ENCODE measurements at regions not wholly inside any gene's neighbourhood (a gene's known extent, or its start where the extent isn't known, plus 50 kb on each side); places are given as distances from the start of the nearest gene placed in this dataset.
"Not testable (repeated sequence)": the region's sequence is repeated elsewhere in the genome, so short reads cannot be mapped to it uniquely, and the experiment has no call there.

DNA sequence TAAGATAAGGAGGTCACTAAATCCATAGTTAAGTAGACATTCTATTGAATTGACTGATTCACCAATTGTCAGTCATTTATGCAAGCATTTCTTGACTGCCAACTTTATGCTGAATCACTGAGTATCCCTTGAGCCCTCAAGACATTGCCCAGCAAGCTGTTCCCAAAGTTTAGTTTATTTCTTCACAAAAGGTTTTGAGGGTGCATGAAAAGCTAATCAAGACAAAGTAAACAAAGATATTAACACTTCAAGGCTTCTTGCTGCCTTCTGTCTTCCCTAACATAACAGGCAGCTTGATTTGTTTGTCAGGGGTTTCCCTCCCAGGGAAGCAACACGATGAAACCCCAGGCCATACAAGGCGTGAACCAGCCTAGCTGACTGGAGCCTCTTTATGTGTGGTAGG is 374.4 kb downstream of the SPRY2 start:
- DNase-seq, result no peak

DNA sequence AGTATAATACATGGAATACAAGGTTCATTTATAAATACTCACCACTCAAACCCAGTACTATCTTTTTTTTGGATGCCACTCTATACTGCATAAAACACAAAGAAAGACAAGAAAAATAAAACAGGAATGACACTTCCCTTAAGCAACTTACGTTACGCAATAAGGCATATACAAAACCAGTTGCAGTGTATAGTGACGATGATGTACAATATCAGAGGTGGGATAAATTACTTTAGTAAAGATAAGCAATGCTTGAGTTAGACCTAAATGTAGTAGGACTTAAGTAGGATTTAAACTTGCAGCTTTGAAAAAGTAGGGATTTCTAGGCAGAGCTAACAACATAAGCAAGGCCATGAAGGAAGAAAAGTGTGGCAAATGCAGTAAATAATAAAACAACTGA is 374.9 kb downstream of the SPRY2 start:
- DNase-seq, result peak; percentile 11

DNA sequence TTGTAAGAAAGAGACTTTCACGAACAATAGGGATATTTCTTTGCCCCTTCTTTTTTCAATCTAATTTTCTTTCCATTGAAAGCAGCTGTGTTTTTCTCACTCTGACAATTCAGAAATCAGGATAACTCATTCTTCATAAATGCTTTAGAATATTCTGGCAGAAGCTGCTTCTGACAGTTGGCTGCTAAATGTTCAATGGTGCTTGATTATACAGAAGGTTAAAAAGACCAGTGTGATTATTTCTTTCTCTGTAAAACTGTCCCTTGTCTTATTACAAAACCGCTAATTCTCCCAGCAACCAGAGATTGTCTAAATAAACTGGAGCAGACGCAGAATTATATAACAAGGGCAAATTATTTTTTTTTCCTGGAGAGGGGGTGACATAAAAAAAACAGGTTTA is 394.4 kb downstream of the SPRY2 start:
- no peak for DNase-seq

DNA sequence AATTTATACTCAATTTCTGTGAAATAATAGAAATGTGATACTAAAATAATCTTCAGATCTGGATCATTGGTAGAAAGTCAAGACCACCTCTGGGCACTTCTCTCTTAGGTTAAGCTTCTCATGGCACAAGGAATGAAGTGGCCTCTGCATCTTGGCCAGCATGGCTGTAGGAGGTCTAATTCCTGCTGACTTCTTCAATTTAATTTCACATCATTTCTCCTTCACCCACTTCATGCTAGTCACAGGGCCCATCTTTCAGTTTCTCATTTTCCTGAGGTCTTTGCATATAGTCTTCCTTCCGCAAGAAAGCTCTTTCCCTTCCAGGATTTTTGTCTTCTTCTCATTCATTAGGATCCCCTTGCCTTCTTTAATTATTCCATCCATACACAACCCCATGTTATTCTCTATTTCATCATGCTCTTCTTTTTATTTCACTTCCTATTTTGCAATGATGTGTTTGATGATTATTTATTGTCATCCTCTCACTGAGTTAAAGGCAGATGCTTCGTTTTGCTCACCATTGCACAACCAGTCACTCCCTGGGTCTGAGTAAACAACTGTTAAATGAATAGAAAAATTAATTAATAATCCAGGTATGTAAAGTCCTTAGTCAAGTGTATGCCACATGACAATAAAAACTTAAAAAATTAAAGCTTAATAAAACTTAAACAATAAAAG is 397.4 kb downstream of the SPRY2 start:
- DNase-seq, result peak; percentile 7

- DNase-seq, result no peak
Observed at GRCh38 chr13:79941752-79942151, 399.2 kb downstream of the SPRY2 start.

DNA sequence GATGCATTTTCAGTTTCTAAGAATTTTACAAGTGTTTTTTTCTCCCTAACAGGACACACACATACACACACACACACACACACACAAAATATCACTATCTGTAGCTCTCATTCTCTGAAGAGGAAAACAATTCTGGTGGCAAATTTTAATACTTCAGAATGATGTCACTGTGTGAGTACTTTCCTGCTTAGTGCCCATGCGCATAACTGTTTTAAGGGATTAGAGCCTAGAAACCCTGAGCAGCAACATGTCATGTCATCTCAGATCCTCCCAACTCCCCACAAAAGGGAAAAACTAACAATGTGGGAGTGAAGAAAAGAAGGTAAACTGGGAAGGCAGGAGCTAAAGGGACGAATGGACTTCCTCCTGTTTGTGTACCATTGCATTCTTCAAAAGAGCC is 401.2 kb downstream of the SPRY2 start:
- DNase-seq, result no peak

DNA sequence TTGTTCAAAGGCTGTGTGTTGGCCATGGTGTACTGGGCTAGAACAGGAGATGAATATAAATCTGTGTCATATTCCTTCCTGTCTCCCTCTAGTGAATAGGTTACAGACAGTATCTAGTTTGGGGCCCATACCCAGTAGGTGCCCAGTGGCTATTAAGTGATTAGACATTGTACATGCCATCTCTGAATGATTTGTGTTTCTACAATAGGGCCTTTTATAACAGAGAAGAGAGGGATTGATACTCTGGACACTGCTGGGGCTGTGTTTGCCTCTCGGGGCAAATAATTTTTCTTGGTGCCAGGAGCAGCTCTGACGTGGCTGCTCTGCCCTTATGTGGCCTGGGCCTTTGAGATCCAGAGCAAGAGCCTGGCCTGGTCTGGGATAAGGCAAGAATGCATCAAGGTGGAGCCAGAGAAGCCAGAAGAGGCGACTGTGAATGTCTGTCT is 403.1 kb downstream of the SPRY2 start:
- no peak for DNase-seq

GRCh38 chr13:79937311-79937710 is 403.6 kb downstream of the SPRY2 start:
- no peak for DNase-seq

DNA sequence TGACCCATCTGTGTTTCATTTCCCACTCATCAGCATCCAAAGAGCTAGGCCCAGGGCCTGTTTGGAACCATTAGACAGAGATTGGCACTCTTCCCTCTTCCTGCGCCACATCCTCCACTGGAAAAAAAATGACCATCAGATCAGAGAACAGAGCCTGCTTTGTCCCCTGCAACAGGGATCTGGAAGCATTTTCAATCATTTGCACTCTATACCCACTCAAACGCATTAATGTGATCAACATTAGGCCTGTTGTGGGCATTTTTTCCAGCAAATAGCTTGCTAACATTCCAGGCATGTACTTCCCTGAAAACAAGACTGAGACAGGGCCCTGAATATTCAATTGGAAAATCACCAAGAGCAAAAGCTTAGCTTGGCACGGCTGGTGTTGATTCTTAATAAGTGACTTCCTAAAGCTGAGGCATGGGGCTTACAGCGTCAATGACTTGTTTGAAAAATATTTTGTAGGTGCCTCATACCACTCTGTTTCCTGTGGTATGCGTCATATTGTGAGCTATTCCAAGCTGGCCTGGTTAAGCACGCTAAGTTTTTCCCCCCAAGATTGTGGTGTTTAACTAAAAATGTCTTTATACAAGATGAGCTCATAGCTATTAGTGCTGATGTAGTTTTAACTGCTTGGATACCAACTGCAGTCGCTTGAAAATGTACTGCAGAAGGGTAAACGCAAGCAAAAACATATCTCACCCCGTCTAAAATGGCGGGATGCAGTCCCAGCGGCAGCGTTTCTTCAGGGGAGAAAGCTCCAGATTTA is 404.4 kb downstream of the SPRY2 start:
- DNase-seq, result no peak

DNA sequence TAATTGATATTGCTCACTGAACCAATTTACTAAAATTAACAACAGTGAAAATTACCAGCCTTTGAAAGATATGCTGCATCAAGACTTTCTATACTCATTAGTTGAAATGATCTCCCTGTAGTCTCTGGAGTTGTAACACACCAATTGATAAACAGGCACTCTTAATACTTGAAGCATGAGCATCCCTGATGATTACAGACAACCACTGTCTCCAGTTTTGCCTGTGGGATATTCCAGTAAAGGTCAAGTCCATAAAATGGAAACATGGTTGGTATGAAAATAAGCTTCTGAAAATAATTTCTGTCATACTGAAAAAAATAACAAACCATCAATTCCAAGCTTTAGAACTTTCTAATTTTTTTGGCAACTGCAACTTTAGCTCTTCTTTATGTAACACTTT is 405.8 kb downstream of the SPRY2 start:
- no peak for DNase-seq

GRCh38 chr13:79933389-79933788 is 407.5 kb downstream of the SPRY2 start:
- DNase-seq, result no peak

DNA sequence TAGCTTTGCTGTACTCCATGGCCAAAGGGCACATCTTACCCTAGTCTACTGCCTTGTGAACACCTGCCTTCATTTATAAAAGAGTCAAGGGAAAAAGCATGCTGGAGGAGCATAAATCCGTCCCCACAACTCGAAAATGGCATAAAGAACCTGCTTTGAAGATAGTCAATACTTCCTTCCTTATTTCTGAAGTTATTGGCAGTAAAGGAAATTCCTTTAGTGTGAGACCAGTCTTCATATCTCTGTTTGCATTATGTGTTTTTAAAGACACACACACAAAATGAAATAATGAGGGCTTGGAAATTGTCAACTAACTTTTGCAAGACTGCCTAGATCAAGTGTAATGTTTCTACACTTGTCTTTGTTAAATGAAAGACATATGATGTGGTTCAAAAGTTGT is 408.4 kb downstream of the SPRY2 start:
- no peak for DNase-seq

DNA sequence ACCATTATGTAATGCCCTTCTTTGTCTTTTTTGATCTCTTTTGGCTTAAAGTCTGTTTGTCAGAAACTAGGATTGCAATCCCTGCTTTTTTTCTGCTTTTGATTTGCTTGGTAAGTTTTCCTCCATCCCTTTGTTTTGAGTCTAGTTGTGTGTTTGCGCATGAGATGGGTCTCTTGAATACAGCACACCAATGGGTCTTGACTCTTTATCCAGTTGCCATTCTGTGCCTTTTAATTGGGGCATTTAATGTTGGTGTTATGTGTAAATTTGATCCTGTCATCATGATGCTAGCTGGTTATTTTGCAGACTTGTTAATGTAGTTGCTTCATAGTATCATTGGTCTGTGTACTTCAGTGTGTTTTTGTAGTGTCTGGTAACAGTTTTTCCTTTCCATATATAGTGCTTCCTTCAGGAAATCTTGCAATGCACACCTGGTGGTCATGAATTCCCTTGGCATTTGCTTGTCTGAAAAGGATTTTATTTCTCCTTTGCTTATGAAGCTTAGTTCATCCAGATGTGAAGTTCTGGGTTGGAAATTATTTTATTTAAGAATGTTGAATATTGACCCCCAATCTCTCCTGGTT is 416.9 kb downstream of the SPRY2 start:
- DNase-seq, result not testable (repeated sequence)

- no peak for DNase-seq
Observed at GRCh38 chr13:79919091-79919490, 421.8 kb downstream of the SPRY2 start.

- no peak for DNase-seq
Observed at GRCh38 chr13:79918620-79919019, 422.3 kb downstream of the SPRY2 start.

DNA sequence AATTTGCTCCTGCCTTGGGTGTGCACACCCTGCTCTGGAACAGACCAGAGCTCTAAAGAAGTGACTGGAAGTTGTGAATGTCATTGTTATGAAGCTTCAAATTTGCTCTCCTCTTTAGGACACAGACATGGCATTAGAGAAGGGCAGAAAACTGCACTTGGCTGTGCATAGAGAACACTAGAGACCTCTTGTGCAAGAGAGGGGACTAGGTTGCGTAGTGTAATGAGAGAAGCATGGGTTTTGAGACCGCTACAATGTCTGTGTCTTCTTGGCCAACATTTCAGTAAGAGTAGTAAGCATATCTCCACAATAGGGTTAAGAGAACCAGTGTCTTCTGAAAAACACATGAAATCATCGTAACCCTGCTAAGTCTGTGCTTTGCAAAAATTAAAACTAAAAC is 423.3 kb downstream of the SPRY2 start:
- peak; percentile 18 for DNase-seq

DNA sequence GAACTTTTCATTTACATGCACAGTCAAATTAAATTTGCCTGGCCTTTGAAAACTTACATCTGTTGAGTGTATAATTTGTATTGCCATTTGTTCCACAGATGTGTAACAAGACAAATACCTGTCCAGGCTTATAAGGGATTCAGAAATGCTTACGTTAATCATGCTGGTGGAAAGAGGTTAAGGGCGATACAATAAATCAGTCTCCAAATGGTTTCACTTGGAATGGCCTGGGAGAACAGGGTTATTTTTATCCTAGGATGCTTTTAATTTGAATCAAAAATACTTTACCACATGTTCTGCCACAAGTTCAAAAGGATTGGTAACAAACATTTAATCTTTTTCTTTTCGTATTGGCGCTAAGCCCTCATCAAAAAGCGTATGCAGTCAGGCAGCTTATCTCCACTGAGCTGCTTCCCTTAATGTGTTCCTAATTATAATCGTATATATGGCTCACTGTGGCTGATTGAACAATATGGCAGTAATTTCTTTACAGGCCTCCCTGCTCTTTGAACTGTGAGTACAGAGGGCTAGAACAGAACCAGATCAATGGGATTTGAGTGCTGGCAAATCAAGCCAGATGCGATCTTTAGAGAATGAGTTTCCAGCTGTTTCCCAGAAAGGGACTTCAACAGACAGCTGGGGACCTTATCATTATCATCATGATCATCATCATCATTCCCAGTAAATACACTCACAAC is 425.7 kb downstream of the SPRY2 start:
- no peak for DNase-seq

GRCh38 chr13:79913141-79913827 is 427.6 kb downstream of the SPRY2 start:
- no peak for DNase-seq

DNA sequence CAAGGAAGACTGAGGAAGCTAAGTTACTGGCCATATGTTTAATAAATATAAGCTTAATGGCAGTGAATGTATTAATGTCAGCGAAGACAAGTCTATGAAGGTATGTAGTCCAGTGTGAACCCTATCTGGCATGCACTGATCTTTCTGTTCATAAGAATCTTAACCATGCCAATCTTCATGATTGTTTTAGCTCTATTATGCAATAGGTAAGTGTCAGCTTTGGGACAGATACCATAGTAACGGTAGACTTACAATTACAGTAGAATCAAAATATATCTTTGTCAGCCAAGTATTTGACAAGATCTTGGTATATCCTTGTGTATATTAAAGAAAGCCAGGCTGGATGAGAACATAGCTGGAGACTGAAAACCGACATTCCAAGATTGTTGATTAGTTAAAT is 428.5 kb downstream of the SPRY2 start:
- no peak for DNase-seq

DNA sequence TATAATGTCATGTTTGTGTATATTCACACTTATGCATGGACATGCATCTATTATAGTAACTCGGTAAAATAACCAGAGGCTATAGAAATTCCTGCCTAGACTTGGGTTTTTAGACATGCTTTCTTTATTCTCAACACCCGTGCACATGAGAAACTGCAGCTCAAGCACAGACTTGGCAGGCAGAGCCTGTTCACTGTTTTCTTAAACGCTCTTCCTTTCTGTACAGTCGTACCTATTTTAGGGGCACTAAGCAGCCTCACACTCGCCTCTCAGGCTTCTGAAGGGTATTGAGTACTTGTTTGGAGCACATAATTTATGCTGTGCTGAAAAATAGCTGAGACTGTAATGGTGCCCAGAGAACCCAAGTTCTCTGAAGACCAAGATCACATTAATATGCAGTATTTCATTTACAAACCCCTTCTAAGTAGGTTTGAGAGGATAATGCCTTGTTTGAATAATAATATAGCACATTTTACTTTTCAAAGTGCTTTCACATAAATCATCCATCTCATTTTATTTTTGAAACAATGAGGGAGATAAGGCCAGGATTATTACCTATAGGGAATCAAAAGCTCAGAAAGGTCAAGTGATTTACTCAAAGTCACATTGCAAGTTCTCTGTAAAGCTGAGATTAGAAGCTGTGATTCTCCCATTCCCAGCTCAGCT is 429.9 kb downstream of the SPRY2 start:
- DNase-seq, result no peak

DNA sequence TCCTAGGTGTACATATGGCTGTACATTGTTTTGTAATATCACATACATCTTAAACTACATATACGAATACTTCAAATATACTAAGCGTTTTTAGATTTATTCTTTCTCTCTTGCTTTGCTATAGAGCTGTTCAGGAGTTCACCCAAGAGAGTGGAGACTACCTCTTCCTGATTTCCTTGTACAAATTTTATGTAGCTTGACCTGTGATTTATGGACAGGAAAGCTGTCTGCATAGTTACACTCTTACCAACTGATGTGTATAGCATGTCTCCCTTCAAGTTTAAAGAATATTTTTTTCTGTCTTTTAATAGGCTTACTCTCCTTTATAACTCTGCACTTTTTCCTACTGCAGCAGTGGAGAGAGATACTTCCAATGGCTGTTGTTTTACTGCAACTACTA is 428.7 kb downstream of the NDFIP2 start:
- no peak for DNase-seq

DNA sequence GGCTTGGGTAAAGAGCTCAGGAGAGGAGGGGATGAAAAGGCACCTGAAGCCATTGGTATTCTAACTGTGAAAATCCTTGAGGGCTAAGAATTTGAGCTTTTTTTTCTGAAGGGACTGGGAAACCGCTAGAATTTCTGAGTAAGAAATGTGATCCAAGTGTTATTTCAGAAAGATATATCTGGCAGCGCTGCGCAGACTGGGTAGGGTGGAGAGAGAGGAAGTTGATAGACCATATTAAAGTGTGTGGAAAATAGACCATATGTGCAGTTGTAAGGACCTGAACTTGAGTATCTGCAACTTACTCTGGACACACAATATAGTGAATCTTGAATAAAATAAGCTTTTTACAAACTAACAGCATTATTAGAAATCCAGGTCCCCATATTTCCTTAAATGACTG is 427.4 kb downstream of the NDFIP2 start:
- DNase-seq, result peak; percentile 17

Data from hematopoietic multipotent progenitor cell treated with erythropoietin and hydrocortisone succinate and interleukin-3 and kit ligand, for 4 days (in vitro differentiated cells).